SK-N-SH (cell line): ENCODE measurements at regions not wholly inside any gene's neighbourhood (a gene's known extent, or its start where the extent isn't known, plus 50 kb on each side); places are given as distances from the start of the nearest gene placed in this dataset.

Source experiments
- CTCF ChIA-PET: fragments of 300-600, 350-600 bp; formaldehyde crosslinking; extraction: SDS; loops from one replicate; lab custom pipeline; 2021; lab: Yijun Ruan, JAX
- POLR2A ChIA-PET: fragments of 350-600 bp; sonication (Branson Sonifier 250); formaldehyde crosslinking; extraction: SDS; loops from one replicate; lab custom pipeline; 2020; ENCODE audit warnings: antibody characterized with exemption, inconsistent platforms; lab: Yijun Ruan, JAX
- DNase-seq: peaks from one replicate; pipeline ENCODE4 v3.0.0; 2012
- H2AFZ ChIP-seq: fragments of 200-600 bp; sonication (generic); 2 replicates; pipeline ENCODE4 v1.8.1; 2016; ENCODE audit warnings: antibody characterized with exemption, mild to moderate bottlenecking, low read depth
- H3F3A ChIP-seq: fragments of 200-600 bp; sonication (generic); replicated peaks from 2 replicates; pipeline ENCODE3; 2016; ENCODE audit warnings: antibody characterized with exemption, mild to moderate bottlenecking; ENCODE audit not compliant: insufficient read depth
- H3K27ac ChIP-seq, 2 experiments: fragments of 200-500 bp in 1 of 2; fragments of 200-600 bp in 1 of 2; sonication (Bioruptor generic) in 1 of 2; sonication (generic), shearing (Covaris generic) in 1 of 2; 2 replicates each; pipeline versions ENCODE4 v1.5.1 to v1.6.1; 2014 to 2016; ENCODE audit warnings: low read depth in 2 of 2, inconsistent platforms in 1 of 2, low read length in 1 of 2, mild to moderate bottlenecking in 1 of 2, mixed read lengths in 1 of 2
- H3K27me3 ChIP-seq: fragments of 200-600 bp; sonication (generic), shearing (Covaris generic); 2 replicates; pipeline ENCODE4 v1.6.1; 2016; ENCODE audit warnings: mixed run types; ENCODE audit not compliant: insufficient read depth
- H3K36me3 ChIP-seq, 2 experiments: fragments of 200-500 bp in 1 of 2; fragments of 200-600 bp in 1 of 2; sonication (Bioruptor generic) in 1 of 2; sonication (generic) in 1 of 2; replicated peaks in 1 of 2; 2 replicates each; pipeline versions ENCODE3 to v1.5.1; 2014 to 2016; ENCODE audit warnings: low read length in 1 of 2, mild to moderate bottlenecking in 1 of 2; ENCODE audit not compliant: insufficient read depth in 2 of 2, control insufficient read depth in 1 of 2
- H3K4me1 ChIP-seq, 2 experiments: fragments of 200-500 bp in 1 of 2; fragments of 200-600 bp in 1 of 2; sonication (Bioruptor generic) in 1 of 2; sonication (generic), shearing (Covaris generic) in 1 of 2; 2 replicates each; pipeline versions ENCODE4 v1.5.1 to v1.6.1; 2014 to 2016; ENCODE audit warnings: low read depth in 1 of 2, low read length in 1 of 2, mixed run types in 1 of 2; ENCODE audit not compliant: insufficient read depth in 2 of 2, control insufficient read depth in 1 of 2
- H3K4me2 ChIP-seq: fragments of 200-600 bp; sonication (generic), shearing (Covaris generic); 2 replicates; pipeline ENCODE4 v1.6.1; 2017; ENCODE audit warnings: mixed run types
- H3K4me3 ChIP-seq, 2 experiments: fragments of 200-500 bp in 1 of 2; fragments of 200-600 bp in 1 of 2; sonication (Bioruptor generic) in 1 of 2; sonication (generic), shearing (Covaris generic) in 1 of 2; 2 replicates each; pipeline versions ENCODE4 v1.5.1 to v1.8.1; 2014 to 2016; ENCODE audit warnings: low read depth in 2 of 2, inconsistent platforms in 1 of 2, low read length in 1 of 2, mild to moderate bottlenecking in 1 of 2, mixed read lengths in 1 of 2, moderate library complexity in 1 of 2
- H3K79me2 ChIP-seq: fragments of 200-600 bp; sonication (generic); 2 replicates; pipeline ENCODE4 v1.8.1; 2017; ENCODE audit warnings: mild to moderate bottlenecking; ENCODE audit not compliant: insufficient read depth
- H3K9ac ChIP-seq: fragments of 200-600 bp; sonication (generic); 2 replicates; pipeline ENCODE4 v1.6.1; 2017; ENCODE audit warnings: mixed run types
- H3K9me2 ChIP-seq: fragments of 200-600 bp; sonication (generic); 2 replicates; pipeline ENCODE4 v1.6.1; 2017; ENCODE audit warnings: mixed run types
- H3K9me3 ChIP-seq: fragments of 200-600 bp; sonication (generic); 2 replicates; pipeline ENCODE4 v1.6.1; 2017; ENCODE audit warnings: mixed run types, mild to moderate bottlenecking, moderate library complexity
- H4K20me1 ChIP-seq: fragments of 200-600 bp; sonication (generic); 2 replicates; pipeline ENCODE4 v1.6.1; 2017; ENCODE audit warnings: mild to moderate bottlenecking, mixed run types; ENCODE audit not compliant: insufficient read depth
- CHD2 ChIP-seq: fragments of 150-350 bp; IDR thresholded peaks from 2 replicates; pipeline ENCODE4 v1.6.1; 2018; ENCODE audit warnings: low read length; ENCODE audit not compliant: partially characterized antibody
- FOSL2 ChIP-seq: IDR thresholded peaks from 2 replicates; pipeline ENCODE4 v1.4.0; 2012; ENCODE audit warnings: low read depth, mild to moderate bottlenecking, moderate library complexity, borderline replicate concordance
- FOXJ3 ChIP-seq: sonication (generic); formaldehyde crosslinking; IDR thresholded peaks from 2 replicates; pipeline ENCODE4 v1.5.1; 2020; ENCODE audit warnings: mild to moderate bottlenecking, missing genetic modification reagents
- IRF3 ChIP-seq: fragments of 150-350 bp; IDR thresholded peaks from 2 replicates; pipeline ENCODE4 v1.6.1; 2016; ENCODE audit warnings: mild to moderate bottlenecking, low read depth, low read length
- MAX ChIP-seq: IDR thresholded peaks from 2 replicates; pipeline ENCODE4 v1.4.0; 2012; ENCODE audit warnings: low read depth
- MEF2A ChIP-seq: IDR thresholded peaks from 2 replicates; pipeline ENCODE4 v1.4.0; 2012; ENCODE audit warnings: low read depth, borderline replicate concordance
- NFIC ChIP-seq: IDR thresholded peaks from 2 replicates; pipeline ENCODE4 v1.4.0; 2012; ENCODE audit warnings: borderline replicate concordance
- RAD21 ChIP-seq: IDR thresholded peaks from 2 replicates; pipeline ENCODE4 v1.6.1; 2012; ENCODE audit warnings: mild to moderate bottlenecking, low read length
- RCOR1 ChIP-seq: fragments of 150-350 bp; IDR thresholded peaks from 2 replicates; pipeline ENCODE4 v1.6.1; 2017; ENCODE audit warnings: antibody characterized with exemption, low read length
- RFX5 ChIP-seq: IDR thresholded peaks from 2 replicates; pipeline ENCODE4 v1.6.1; 2012; ENCODE audit warnings: mild to moderate bottlenecking, improper control_type of control experiment, low read length
- TAF1 ChIP-seq: IDR thresholded peaks from 2 replicates; pipeline ENCODE4 v1.6.1; 2012; ENCODE audit warnings: low read depth, mild to moderate bottlenecking, low read length, moderate library complexity, borderline replicate concordance
- TCF12 ChIP-seq: IDR thresholded peaks from 2 replicates; pipeline ENCODE4 v1.4.0; 2012
- TEAD4 ChIP-seq: IDR thresholded peaks from 2 replicates; pipeline ENCODE4 v1.4.0; 2012; ENCODE audit warnings: mild to moderate bottlenecking, borderline replicate concordance; ENCODE audit not compliant: insufficient read depth
- USF1 ChIP-seq: IDR thresholded peaks from 2 replicates; pipeline ENCODE4 v1.4.0; 2012; ENCODE audit warnings: low read depth, borderline replicate concordance
- USF2 ChIP-seq: fragments of 150-350 bp; IDR thresholded peaks from 2 replicates; pipeline ENCODE4 v1.6.1; 2017; ENCODE audit warnings: antibody characterized with exemption, low read length, low read depth, borderline replicate concordance
- WGBS: methylation state at CpG from one replicate; pipeline ENCODE4 v1.1.6; 2017; ENCODE audit warnings: low lambda C conversion rate; 5-methylcytosine and 5-hydroxymethylcytosine counted together
- TF ChIP-seq, protein P1 (sequence below): IDR thresholded peaks from 2 replicates; pipeline ENCODE4 v1.4.0; 2012; ENCODE audit warnings: low read depth, borderline replicate concordance

DNA sequence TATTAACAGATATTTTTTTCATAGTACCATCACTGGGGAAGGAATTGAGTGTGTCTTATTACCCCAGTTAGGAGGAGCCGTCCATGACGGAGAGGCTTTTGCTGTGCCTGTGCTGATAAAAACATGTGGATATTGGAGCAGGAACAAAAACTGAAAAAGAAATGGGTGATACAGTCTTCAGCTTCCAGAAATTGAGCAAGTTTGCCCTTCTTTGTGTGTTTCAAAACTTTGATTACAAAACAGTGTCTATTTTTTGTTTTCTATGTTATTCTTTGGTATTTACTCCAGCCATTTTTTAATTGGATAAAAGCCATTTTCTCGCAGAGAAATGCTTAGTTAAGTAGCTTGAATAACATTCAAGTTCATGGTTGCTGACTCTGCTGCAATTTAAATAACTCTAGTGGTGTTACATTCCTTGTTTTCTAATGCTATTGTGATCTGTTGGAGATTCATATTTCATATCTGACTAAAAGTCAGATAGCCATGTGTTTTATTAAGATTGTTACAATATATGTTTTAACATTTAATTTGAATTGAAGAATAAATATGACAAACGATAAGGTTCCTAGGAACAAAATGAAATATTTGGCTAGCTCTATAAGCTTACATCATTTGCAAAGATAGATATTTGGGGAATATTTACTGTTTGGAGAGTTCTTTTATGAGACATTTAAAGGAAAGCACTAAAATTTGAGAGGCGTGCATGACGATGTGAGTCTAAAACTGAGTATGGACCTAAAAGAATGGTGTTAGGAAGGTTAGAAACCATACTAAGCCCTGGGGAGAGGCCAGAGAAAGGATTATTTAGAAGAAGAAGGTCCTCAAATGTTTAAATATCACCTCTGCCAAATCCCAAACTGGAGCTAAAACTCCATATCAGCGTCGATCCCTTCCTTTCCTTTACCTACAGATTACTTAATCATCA is 747.3 kb upstream of the CELF2 start:
- H3K4me3 ChIP-seq, result no peak overlapping the region
- H4K20me1 ChIP-seq, result no peaks in the 10 kb centered on the region
- H3K4me2 ChIP-seq, result no peak overlapping the region
- H3K9ac ChIP-seq, result no peak overlapping the region
- DNase-seq, result no peak
- H3K9me3 ChIP-seq, result no peaks in the 10 kb centered on the region; the same call in 1 of the 2 replicates
- CTCF ChIA-PET, result no interaction called here
- H3K79me2 ChIP-seq, result no peaks in the 10 kb centered on the region
- no peaks in the 10 kb centered on the region for H3K9me2 ChIP-seq
- H3K27ac ChIP-seq, result no peak overlapping the region
- H3F3A ChIP-seq, result no peaks in the 10 kb centered on the region
- no peaks in the 10 kb centered on the region for H3K36me3 ChIP-seq
- 44% methylated on average over 8 of the region's 8 CpGs for WGBS
- H2AFZ ChIP-seq, result no peak overlapping the region
- TF ChIP-seq RCOR1 (no peak), MEF2A (no peak), IRF3 (no peak), RFX5 (no peak), RAD21 (no peak), FOSL2 (no peak), MAX (no peak), FOXJ3 (no peak), NFIC (no peak), USF1 (no peak), USF2 (no peak), CHD2 (no peak), TEAD4 (no peak), TCF12 (no peak), TAF1 (no peak)
- TF ChIP-seq, protein P1, sequence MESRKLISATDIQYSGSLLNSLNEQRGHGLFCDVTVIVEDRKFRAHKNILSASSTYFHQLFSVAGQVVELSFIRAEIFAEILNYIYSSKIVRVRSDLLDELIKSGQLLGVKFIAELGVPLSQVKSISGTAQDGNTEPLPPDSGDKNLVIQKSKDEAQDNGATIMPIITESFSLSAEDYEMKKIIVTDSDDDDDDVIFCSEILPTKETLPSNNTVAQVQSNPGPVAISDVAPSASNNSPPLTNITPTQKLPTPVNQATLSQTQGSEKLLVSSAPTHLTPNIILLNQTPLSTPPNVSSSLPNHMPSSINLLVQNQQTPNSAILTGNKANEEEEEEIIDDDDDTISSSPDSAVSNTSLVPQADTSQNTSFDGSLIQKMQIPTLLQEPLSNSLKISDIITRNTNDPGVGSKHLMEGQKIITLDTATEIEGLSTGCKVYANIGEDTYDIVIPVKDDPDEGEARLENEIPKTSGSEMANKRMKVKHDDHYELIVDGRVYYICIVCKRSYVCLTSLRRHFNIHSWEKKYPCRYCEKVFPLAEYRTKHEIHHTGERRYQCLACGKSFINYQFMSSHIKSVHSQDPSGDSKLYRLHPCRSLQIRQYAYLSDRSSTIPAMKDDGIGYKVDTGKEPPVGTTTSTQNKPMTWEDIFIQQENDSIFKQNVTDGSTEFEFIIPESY, result no peak
- no peaks in the 10 kb centered on the region for H3K27me3 ChIP-seq
- H3K4me1 ChIP-seq, result no peaks in the 10 kb centered on the region
- POLR2A ChIA-PET, result no interaction called here
